HG02885 (cell line): ENCODE measurements at regions not wholly inside any gene's neighbourhood (a gene's known extent, or its start where the extent isn't known, plus 50 kb on each side); places are given as distances from the start of the nearest gene placed in this dataset.
A peak's percentile ranks its signal among the peaks of the same experiment; 100 is the strongest.

Source experiments
- ATAC-seq: cut with Tn5 transposase; IDR thresholded peaks from one replicate; pipeline ENCODE4 v1.9.1; 2021; ENCODE audit warnings: mild to moderate bottlenecking; ENCODE audit not compliant: unreplicated experiment, poor library complexity

GRCh38 chr1:218751208-218751948 is 406.2 kb downstream of the TGFB2 start:
- ATAC-seq, result no peak

- ATAC-seq, result no peak
Measured at GRCh38 chr1:218752126-218752525, 407.0 kb downstream of the TGFB2 start.

GRCh38 chr1:218754477-218754876 is 409.3 kb downstream of the TGFB2 start:
- no peak for ATAC-seq

GRCh38 chr1:218755128-218755527 is 410.0 kb downstream of the TGFB2 start:
- no peak for ATAC-seq

GRCh38 chr1:218759795-218760194 is 413.9 kb upstream of the LYPLAL1 start:
- ATAC-seq, result no peak

- no peak for ATAC-seq
Measured at GRCh38 chr1:218760601-218761570, 412.8 kb upstream of the LYPLAL1 start.

GRCh38 chr1:218763538-218763937 is 410.1 kb upstream of the LYPLAL1 start:
- peak; percentile 67 for ATAC-seq

- ATAC-seq, result no peak
Measured at GRCh38 chr1:218765753-218766152, 407.9 kb upstream of the LYPLAL1 start.

GRCh38 chr1:218771931-218772330 is 401.7 kb upstream of the LYPLAL1 start:
- ATAC-seq, result no peak

- no peak for ATAC-seq
Measured at GRCh38 chr1:218772575-218772974, 401.1 kb upstream of the LYPLAL1 start.

GRCh38 chr1:218775501-218776021 is 398.1 kb upstream of the LYPLAL1 start:
- no peak for ATAC-seq

- ATAC-seq, result no peak
Measured at GRCh38 chr1:218778257-218779126, 395.2 kb upstream of the LYPLAL1 start.

- ATAC-seq, result no peak
Measured at GRCh38 chr1:218779341-218780100, 394.2 kb upstream of the LYPLAL1 start.

GRCh38 chr1:218783131-218783530 is 390.5 kb upstream of the LYPLAL1 start:
- ATAC-seq, result no peak

- ATAC-seq, result no peak
Measured at GRCh38 chr1:218783916-218784315, 389.8 kb upstream of the LYPLAL1 start.

- ATAC-seq, result no peak
Measured at GRCh38 chr1:218785928-218786327, 387.8 kb upstream of the LYPLAL1 start.

- ATAC-seq, result no peak
Measured at GRCh38 chr1:218787826-218788225, 385.9 kb upstream of the LYPLAL1 start.

- ATAC-seq, result no peak
Measured at GRCh38 chr1:218796773-218797172, 376.9 kb upstream of the LYPLAL1 start.

- ATAC-seq, result no peak
Measured at GRCh38 chr1:218802799-218803198, 370.9 kb upstream of the LYPLAL1 start.
